NCI-H146 treated with DMSO at 0.1 percent for 48 hours (cell line): ENCODE measurements at regions not wholly inside any gene's neighbourhood (a gene's known extent, or its start where the extent isn't known, plus 50 kb on each side); places are given as distances from the start of the nearest gene placed in this dataset.

Experiments used
- DNase-seq: peaks from one replicate; lab custom pipeline; 2025; ENCODE audit not compliant: unreplicated experiment; lab: John Stamatoyannopoulos, UW

DNA sequence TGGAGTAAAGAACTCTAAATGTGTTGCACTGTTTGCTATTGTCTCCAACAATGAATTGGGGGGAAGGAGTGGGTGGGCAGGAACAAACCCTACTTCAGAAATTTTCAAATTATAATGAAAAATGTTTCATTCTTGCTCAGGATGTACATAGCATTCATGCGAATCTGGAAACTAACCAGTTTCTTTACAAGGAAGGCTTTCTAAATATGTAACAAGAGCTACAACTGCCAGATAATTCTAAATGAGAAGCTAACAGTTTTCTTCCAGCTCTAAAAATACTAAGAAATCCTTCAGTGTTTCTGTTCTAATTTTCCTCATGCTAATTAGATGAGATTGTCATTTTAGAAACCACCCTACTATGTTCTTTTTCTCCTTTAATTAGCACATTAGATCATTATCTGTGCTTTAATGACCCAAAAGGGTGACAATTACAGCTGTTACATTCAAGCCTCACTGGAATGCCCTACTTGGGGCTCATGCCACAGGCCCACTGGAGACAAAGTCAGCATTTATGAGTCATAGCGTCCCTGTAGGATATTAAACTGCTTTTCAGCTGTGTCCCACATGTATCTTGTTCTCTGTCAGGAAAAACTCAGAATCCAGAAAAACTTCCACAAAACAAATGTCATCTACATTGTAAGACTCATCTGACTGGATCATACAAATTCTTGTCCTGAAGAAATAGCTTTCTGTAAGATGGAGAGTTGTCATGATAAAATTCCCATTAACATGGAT, 804.6 kb upstream of the CXADR start:
- DNase-seq, result no peak

DNA sequence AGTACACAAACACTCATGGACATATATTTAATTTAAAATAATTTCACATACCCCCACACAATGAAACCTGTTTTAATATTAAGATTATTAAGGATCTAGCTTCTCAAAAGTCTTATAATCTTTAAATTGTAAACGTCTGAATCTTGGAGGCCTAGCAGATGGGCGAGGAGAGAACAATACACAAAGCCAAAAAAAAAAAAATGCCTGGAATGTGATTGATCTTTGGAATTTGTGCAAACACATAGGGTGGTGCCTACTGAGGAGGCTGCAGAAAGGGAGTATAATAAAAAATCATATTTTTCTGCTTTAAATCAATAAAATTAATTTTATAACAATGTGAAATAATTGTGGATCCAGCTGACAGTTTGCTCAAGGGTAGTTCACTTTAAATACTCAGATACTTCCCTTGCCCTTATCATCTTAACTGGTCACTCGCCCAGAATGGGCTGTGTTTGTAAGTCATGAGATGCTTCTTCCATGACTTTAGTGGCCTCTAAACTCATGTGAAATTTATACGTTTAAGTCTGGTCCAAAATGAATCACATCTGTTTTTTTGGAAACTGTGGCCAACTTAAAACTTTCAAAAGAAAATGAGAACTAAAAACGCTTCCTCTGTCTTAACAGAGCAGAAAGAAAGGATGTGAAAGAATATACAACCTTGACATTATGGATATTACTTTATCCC, 802.8 kb upstream of the CXADR start:
- DNase-seq, result no peak

DNA sequence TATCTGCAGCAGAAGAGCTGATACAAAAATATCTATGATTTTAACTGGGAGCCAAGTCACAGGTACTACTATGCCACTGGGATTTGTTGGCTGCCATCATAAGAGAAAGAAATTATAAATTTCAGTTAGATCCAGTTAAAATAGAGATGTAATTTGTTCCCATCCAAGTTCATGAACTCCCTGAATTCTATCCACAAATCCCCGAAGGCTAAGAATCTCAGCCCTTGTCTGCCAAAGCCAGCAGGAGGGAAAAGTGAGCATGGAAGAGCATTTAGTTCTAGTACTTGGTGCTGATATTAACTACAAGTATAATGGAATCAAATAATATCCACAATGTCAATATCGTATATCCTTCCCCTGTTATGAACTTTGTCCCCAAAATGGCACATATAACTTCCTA, 801.1 kb upstream of the CXADR start:
- DNase-seq, result no peak

DNA sequence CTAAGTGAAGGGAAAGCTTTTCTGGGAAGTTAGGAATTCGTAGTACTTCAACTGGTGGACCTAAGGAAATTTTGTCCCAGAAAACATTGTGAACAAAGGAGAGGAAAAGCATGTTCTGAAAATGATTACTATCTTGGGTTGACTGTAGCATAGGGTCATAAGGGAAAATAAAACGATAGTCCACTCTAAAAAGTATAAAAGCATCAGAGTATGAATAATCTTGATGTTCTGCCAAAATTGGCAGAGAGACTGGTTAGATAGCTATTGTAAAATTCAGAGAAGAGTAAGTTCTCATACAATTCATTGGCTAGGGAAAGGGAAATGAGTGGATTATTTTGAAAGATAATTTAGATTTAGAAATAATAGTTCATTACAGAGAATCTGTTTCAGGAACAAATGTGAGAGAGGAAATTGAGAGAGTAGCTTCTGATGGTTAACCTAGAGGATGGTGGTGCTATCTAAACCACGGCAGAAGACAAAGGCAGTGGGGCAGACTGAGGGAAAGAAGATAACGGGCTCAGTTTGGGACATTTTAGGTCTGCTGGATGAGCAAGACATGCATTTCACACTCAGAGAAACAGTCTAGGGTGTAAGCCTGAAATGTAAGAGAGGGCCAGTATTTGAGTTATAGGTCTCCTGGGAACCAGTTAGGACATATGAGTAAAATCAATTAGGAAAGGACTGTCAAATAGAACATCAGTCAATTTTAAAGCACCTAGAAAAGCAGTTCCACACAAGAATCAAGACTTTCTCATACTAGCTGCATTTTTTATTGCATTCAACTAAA, 799.3 kb upstream of the CXADR start:
- DNase-seq, result no peak

DNA sequence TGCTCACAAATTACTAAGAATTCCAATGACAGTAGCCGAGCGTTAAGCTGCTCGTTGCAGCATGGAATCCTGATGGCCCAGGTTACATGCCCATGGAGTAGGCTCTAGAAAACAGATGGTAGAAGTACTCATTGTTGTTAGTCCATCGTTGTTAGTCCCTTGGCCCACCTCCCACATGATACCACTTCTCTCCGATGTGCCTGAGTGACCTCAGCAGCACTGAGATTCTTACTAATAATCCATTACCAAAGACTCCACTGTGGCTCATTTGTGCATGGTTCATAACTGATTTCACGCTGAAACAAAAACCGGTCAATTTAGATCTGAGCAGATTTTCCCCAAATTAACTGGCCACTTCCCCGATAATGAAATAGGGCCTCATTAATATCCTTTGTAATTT, 772.3 kb upstream of the CXADR start:
- DNase-seq, result no peak

DNA sequence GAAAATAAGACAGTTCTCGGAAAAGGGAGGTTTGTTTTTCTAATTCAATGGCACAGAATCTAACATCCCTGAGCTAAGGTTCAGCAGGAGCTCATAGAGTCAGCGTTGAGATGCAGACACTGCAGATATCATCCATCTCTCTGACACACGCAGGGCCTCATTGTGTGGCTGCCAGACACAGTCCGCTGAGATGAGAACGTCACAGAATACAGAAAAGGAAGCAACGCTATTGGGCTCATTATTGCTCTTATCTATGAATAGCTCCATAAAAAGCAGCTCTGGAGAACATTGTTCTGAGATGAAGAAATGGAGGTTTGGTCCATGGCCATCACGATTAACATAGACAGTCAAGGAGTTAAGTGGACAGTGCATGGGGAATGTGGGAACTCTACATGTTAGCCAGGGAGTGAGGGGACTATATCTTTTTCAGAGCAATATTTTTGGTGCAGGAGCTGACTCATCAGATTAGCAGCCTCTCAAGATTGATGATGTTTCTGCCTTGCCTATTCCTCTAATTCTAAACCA, 771.6 kb upstream of the CXADR start:
- no peak for DNase-seq

DNA sequence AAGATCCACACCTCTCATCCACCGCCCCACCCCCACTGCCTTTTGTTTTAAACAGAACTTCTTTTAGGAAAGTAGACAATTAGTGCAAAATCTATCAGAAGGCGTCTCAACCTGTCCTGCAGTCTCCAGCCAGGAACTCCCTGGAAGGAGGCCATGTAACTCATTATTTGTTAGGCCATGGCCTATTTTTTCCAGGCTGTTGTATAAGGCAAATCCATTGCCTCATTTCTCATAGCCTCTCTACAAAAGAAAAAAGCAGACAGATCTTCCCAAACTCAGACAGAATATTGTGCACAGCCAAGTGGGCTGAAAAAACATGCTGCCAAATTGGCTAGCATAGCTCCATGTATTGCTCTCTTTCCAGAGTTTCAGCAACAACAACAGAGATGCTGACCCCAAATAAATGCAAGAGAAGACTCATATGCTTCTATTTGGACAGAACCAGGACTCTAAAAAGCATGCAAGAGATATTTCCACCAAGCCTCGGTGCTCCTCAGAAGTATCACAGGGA, 770.7 kb upstream of the CXADR start:
- DNase-seq, result no peak

DNA sequence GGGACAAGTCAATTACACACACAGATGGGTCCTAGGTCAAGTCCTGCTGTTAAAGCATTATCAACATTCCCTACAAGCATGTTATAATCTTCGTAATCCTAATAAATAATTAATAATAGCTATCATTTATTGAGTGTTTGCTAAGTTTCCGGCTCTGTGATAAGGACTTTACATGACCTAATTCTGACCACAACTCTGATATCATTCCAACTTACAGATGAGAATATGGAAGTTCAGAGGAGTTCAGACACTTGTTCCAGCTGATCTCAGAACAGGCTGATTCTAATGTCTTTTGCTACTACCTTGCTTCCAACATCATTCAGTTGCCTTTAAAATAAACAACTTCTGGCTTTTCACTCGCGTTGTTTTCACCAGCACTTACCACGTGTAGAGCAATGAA, 770.1 kb upstream of the CXADR start:
- DNase-seq, result no peak

DNA sequence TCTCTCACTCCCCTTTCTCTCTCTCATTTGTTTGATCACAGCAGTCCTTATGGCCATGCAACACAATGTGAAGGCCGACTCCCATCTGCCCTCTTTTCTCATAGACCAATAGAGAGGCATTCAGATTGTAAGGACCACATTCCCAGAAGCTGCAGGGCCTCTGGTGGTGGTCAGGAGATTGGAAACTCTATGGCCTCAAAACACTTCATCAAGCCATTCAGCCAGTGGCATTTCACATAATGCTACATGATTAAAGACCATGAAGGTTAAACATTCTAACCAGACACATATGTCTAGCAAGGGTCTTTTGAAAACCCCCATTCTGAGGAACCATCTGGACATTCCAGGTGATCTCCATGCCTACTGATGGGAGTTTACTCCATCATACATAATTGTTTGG, 769.5 kb upstream of the CXADR start:
- no peak for DNase-seq

DNA sequence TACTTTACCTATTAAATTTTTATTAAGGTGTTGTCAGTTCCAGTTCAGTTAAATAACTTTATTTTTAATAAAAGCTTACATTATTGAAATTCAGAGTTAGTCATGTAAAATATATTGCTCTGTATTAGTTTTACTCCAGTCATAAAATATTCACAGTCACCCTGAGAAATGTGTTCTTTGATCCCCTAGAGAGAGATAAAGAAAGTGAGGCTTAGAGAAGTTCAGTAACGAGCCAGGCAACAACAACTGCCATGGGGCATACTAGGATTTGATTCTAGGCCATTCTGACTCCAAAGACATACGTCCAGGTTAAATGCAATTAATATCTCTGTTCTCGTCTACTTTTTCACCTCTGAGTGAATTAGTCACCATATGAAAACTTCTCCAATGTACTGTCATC, 761.9 kb upstream of the CXADR start:
- no peak for DNase-seq

DNA sequence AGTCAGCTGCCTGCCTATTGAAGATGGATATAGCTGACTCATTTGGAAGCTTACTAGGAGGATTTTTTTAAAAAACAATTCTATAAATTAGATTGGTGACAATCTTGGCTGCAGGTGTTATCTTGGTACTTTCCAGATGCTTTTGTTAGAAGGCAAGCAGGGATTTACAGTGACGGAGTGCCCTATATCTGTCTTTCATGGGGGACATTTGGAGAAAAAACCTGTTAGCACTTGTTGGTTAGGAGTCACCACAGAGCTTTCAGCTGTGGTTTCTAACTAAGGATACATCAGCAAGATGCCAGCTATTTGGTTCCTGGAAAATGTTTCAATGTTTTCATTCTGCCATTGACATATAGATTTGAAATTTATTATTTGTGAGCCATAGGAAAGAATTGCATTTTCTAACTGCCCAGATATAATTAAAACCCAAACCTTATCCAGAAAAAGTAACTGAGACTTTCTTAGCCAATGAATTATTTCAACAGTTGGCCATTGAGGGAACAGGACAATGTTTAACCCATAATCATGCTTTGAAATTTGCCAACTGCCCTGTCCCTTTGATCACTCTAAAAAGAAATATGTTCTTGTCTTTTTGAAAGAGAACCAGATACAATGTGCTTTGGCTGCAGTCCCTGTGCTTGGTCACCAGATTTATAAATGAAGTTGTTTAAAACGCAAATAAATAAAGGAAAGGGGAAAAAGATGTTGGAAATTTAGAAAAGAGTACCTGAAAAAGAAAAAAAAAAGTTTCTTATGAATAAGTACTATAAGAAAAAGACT, 761.0 kb upstream of the CXADR start:
- DNase-seq, result no peak

DNA sequence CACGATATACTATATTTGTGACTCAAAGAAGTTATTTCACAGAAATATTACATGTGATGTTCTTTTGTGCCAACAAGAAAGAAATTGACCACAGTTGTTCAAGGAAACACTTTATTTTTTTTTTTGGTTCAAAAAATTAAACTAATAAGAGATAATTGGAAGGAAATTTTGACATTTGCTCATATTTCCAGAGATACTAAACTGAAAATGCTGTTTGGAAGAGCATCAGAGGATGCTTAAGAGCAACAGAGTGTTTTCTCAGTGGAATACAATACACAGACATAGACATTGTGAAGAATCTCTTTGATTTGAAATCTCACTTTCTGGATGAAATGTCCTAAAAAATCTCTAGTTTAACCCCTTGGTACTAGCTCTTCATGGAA, 760.4 kb upstream of the CXADR start:
- DNase-seq, result no peak

DNA sequence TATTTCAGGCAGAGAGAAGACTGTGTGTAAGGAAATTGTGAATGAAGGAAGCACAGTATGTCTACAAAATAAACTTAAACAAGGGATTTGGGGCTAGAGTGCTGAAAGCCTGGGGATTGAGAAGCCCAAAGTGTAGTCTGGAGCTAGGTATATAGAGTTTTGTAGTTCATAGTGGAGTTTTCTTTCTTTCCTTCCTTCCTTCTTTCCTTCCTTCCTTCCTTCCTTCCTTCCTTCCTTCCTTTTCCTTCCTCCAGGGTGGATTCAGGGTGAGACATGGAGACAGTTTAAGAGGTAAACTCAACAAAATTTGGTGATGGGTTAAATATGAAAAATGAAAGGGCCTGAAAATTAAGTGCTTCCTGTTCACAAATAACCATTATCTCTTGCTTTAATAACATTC, 757.8 kb upstream of the CXADR start:
- no peak for DNase-seq

DNA sequence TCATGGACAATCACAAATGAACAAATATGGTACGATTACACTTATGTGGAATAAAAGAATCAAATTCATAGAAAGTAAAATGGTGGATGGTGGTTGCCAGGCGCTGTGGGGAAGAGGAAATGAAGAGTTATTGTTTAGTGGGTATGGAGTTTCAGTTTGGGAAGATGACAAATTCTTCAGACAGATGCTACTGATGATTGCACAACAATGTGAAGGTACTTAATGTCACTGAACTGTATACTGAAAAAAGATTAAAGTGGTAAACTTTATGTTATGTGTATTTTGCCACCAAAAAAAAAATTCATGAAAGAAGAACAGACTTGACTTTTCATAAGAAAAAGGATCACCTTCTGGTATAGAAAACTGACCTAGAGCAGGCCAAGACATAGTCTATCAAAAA, 745.6 kb upstream of the CXADR start:
- no peak for DNase-seq

DNA sequence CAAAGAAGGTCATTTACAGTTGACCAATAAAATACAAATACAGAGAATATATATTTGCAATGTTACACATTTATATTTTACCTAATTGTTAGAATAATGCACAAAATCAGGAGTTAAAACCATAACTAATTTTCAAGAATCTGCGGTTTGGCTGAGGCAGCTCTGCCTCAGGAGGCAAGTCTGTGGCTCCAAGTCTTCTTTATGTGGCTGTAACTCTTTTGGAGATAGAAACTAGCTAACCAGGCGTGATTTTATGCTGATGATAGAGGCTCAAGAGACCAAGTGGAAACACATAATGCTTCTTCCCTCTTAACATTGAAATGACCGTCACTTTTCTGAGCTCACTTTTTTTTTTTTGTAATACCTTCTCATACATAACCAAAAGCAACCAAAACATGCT, 744.7 kb upstream of the CXADR start:
- no peak for DNase-seq

DNA sequence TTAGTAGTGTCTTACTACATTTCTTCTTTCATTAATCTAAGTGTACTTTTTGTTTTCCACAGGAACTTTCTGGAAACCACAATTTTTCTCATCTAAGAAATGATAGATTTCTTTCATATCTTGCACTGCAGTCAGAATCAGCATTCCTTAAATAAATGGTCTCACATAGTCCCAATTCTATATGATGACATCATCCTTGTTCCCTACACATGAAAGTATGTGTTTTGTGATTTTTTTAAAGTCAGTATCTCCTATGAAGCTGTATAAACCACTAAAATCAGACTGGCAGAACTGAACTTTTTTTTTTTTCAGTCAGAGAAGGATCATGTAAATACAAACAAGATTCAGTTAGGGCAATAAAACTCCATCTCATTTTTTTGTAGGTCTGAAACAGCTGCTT, 742.6 kb upstream of the CXADR start:
- DNase-seq, result no peak

DNA sequence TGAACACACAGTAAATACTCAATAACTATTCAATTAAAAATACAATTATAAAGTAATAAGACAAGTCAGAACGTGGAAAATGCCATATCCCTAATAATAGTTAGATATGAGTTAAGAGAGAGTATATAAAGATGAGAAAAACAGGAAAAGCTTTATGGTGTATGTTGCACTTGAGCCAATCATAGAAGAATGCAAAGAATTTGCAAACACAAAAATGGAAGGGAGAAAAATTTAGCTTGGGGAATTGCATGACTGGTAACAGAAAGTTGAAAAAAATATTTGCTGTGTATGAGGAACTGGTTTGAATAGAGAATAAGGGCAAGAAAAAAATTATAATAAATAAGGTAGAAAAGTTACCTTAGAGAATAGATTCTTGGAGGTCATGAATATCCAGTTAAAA, 739.6 kb upstream of the CXADR start:
- no peak for DNase-seq

DNA sequence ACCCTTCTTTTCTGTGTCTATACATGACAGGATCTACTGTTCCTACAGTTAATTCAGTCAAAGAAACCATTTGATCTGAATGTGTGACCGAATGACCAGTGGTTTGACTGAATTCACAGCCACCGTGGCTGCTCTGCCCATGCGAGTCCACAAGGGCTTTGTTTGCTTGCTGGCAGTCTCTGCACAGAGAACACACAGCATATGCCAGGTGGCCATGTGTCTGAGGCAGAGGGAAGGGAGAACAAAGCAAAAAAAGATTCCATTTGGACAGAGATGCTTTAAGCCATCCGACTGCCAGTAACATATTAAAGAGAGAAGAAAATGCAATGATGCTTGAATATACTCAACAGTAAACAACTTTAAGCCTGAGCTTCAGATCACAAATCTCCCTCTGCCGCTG, 737.8 kb upstream of the CXADR start:
- DNase-seq, result no peak

DNA sequence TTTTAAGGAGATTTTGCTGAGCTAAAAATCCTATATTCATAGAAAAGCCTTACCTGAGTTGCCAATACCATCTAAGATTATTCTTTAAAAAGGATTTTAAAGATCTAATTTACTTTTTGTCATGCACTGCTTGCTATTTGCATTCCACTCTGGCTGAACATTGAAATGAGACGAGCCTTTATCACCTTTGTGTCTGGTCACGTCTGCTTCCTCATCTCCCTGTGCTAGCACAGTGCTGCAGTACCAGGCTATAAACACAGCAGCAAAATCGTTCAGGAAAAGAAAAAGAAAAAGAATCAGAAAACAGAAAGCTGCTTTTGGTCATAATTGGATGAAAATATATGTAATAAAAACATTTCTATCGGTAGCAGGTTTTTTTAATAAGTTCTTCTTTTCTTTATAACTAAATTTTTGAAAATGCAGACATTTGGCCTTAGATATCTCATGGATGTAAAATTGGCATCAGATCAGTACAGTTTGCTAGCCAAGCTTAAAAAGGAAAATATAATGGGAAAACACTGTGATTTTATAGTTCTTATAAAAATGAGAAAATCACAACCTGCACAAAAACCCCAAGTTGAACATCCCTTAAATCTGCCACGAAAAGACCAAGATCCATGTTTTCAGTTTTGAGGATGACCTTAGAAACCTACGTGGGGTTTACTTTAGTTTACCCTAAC, 735.7 kb upstream of the CXADR start:
- no peak for DNase-seq

DNA sequence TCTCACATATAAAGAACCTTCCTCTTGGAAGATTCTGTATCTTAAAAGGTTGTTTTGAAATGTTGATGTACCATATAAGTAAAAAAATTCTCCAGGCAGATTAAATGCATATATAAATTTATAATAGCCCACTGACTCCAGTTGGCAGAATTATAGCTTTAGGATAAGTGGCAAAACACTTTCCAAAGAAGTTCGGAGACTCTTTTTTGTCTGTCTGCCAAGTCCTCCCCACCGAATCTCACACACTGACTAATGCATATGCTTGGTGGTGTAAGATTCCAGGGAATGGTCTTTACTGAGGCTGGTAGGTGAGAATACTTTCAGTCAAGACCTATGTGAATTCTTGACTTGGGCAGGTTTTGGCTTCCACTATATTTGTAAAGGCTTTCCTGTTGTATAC, 724.3 kb upstream of the CXADR start:
- no peak for DNase-seq
